ENCODE measurements at regions not wholly inside any gene's neighbourhood (a gene's known extent, or its start where the extent isn't known, plus 50 kb on each side); places are given as distances from the start of the nearest gene placed in this dataset.

GRCh38 chr6:139768196-139768595 is 393.7 kb upstream of the CITED2 start:
- TF ChIP-seq EZH2 (IDR thresholded peaks at IDR 0.05), result no peak
- no peak for TF ChIP-seq CTCF (IDR thresholded peaks at IDR 0.05)
- no peak for TF ChIP-seq EZH2phosphoT487 (IDR thresholded peaks at IDR 0.05)
